H9 (cell line): ENCODE measurements at regions not wholly inside any gene's neighbourhood (a gene's known extent, or its start where the extent isn't known, plus 50 kb on each side); places are given as distances from the start of the nearest gene placed in this dataset.

Source experiments
- DNase-seq: peaks from one replicate; pipeline ENCODE4 v3.0.0-alpha.2; 2017
- H2AFZ ChIP-seq: one replicate; pipeline ENCODE4 v1.6.1; 2013; ENCODE audit warnings: mild to moderate bottlenecking, low read length, control low read depth, moderate library complexity
- H2AK5ac ChIP-seq: 2 replicates; pipeline ENCODE4 v1.6.1; 2013; ENCODE audit warnings: low read length, control low read depth, mixed read lengths; ENCODE audit not compliant: insufficient read length
- H2BK120ac ChIP-seq: one replicate; pipeline ENCODE4 v1.6.1; 2013; ENCODE audit warnings: low read depth, mild to moderate bottlenecking, low read length, control low read depth, inconsistent platforms; ENCODE audit not compliant: poor library complexity, severe bottlenecking
- H2BK12ac ChIP-seq: 2 replicates; pipeline ENCODE4 v1.6.1; 2013; ENCODE audit warnings: low read length, control low read depth, mixed read lengths, low read depth; ENCODE audit not compliant: insufficient read length
- H2BK15ac ChIP-seq: 2 replicates; pipeline ENCODE4 v1.6.1; 2013; ENCODE audit warnings: low read depth, low read length, control low read depth
- H2BK20ac ChIP-seq: one replicate; pipeline ENCODE4 v1.6.1; 2013; ENCODE audit warnings: low read depth, mild to moderate bottlenecking, low read length, control low read depth, inconsistent platforms; ENCODE audit not compliant: poor library complexity, severe bottlenecking
- H2BK5ac ChIP-seq: 2 replicates; pipeline ENCODE4 v1.6.1; 2013; ENCODE audit warnings: low read length, control low read depth, mixed read lengths; ENCODE audit not compliant: insufficient read length
- H3K14ac ChIP-seq: 2 replicates; pipeline ENCODE4 v1.6.1; 2013; ENCODE audit warnings: low read length, control low read depth; ENCODE audit not compliant: insufficient read depth
- H3K18ac ChIP-seq: 2 replicates; pipeline ENCODE4 v1.6.1; 2013; ENCODE audit warnings: low read depth, mild to moderate bottlenecking, mixed read lengths, low read length, control low read depth; ENCODE audit not compliant: insufficient read length
- H3K23ac ChIP-seq: 2 replicates; pipeline ENCODE4 v1.6.1; 2013; ENCODE audit warnings: low read length, control low read depth, mixed read lengths, low read depth; ENCODE audit not compliant: insufficient read length
- H3K23me2 ChIP-seq: 2 replicates; pipeline ENCODE4 v1.6.1; 2013; ENCODE audit warnings: low read depth, mild to moderate bottlenecking, mixed read lengths, low read length, control low read depth; ENCODE audit not compliant: insufficient read length, poor library complexity, severe bottlenecking
- H3K27ac ChIP-seq: 2 replicates; pipeline ENCODE4 v1.5.1; 2013; ENCODE audit warnings: low read length, control low read depth, mixed read lengths, low read depth; ENCODE audit not compliant: insufficient read length
- H3K27me3 ChIP-seq: 2 replicates; pipeline ENCODE4 v1.6.1; 2013; ENCODE audit warnings: low read length, control low read depth, inconsistent platforms; ENCODE audit not compliant: insufficient read depth
- H3K4ac ChIP-seq: 2 replicates; pipeline ENCODE4 v1.6.1; 2013; ENCODE audit warnings: low read depth, mild to moderate bottlenecking, control low read depth, inconsistent platforms, low read length, moderate library complexity
- H3K4me1 ChIP-seq: 2 replicates; pipeline ENCODE4 v1.6.1; 2013; ENCODE audit warnings: low read length, control low read depth, inconsistent platforms; ENCODE audit not compliant: insufficient read depth
- H3K4me2 ChIP-seq: 2 replicates; pipeline ENCODE4 v1.6.1; 2013; ENCODE audit warnings: low read length, control low read depth, mixed read lengths; ENCODE audit not compliant: insufficient read length, insufficient read depth
- H3K56ac ChIP-seq: 2 replicates; pipeline ENCODE4 v1.6.1; 2013; ENCODE audit warnings: low read depth, mild to moderate bottlenecking, mixed read lengths, low read length, control low read depth; ENCODE audit not compliant: insufficient read length
- H3K79me1 ChIP-seq: 2 replicates; pipeline ENCODE4 v1.6.1; 2013; ENCODE audit warnings: low read depth, mild to moderate bottlenecking, moderate library complexity, low read length, control low read depth, inconsistent platforms; ENCODE audit not compliant: insufficient read depth, poor library complexity, severe bottlenecking
- H3K79me2 ChIP-seq: 2 replicates; pipeline ENCODE4 v1.6.1; 2013; ENCODE audit warnings: low read length, control low read depth, inconsistent platforms; ENCODE audit not compliant: insufficient read depth
- H3K9ac ChIP-seq: 2 replicates; pipeline ENCODE4 v1.6.1; 2013; ENCODE audit warnings: low read length, control low read depth, mixed read lengths; ENCODE audit not compliant: insufficient read length; ENCODE audit errors: extremely low read depth
- H3K9me3 ChIP-seq: one replicate; pipeline ENCODE4 v1.6.1; 2013; ENCODE audit warnings: low read depth, low read length, inconsistent platforms; ENCODE audit not compliant: control insufficient read depth
- H3T11ph ChIP-seq: one replicate; pipeline ENCODE4 v1.6.1; 2013; ENCODE audit warnings: mild to moderate bottlenecking, low read length, control low read depth, inconsistent platforms
- H4K20me1 ChIP-seq: one replicate; pipeline ENCODE4 v1.6.1; 2013; ENCODE audit not compliant: control insufficient read depth, insufficient read length, insufficient read depth
- H4K5ac ChIP-seq: 2 replicates; pipeline ENCODE4 v1.6.1; 2013; ENCODE audit warnings: low read depth, mild to moderate bottlenecking, mixed read lengths, low read length, control low read depth; ENCODE audit not compliant: insufficient read length
- H4K8ac ChIP-seq: replicated peaks from 2 replicates; pipeline ENCODE4 v1.6.1; 2013; ENCODE audit warnings: low read length, control low read depth, mixed read lengths, low read depth; ENCODE audit not compliant: insufficient read length
- H4K91ac ChIP-seq: 2 replicates; pipeline ENCODE4 v1.6.1; 2013; ENCODE audit warnings: low read depth, mild to moderate bottlenecking, moderate library complexity, mixed read lengths, low read length, control low read depth; ENCODE audit not compliant: insufficient read length
- H3K27ac Mint-ChIP-seq, 3 experiments: 2 replicates in 2 of 3; 3 replicates in 1 of 3; pipeline ENCODE4 v1.8.0; 2020 to 2021; ENCODE audit warnings: mixed read lengths in 3 of 3, mild to moderate bottlenecking in 1 of 3, moderate library complexity in 1 of 3
- H3K27me3 Mint-ChIP-seq: 2 replicates; pipeline ENCODE4 v1.8.0; 2021; ENCODE audit warnings: low read depth, mild to moderate bottlenecking, moderate library complexity, mixed read lengths
- H3K36me3 Mint-ChIP-seq, 3 experiments: 2 replicates in 2 of 3; 3 replicates in 1 of 3; pipeline ENCODE4 v1.8.0; 2020 to 2021; ENCODE audit warnings: low read depth in 3 of 3, mixed read lengths in 3 of 3; ENCODE audit not compliant: insufficient read depth in 1 of 3
- H3K4me1 Mint-ChIP-seq, 2 experiments: 2 replicates each; pipeline ENCODE4 v1.8.0; 2020; ENCODE audit warnings: mixed read lengths in 2 of 2
- H3K4me3 Mint-ChIP-seq, 2 experiments: 2 replicates in 1 of 2; 3 replicates in 1 of 2; pipeline ENCODE4 v1.8.0; 2020 to 2021; ENCODE audit warnings: mild to moderate bottlenecking in 2 of 2, mixed read lengths in 2 of 2, moderate library complexity in 1 of 2
- H3K9me3 Mint-ChIP-seq, 2 experiments: 2 replicates in 1 of 2; 3 replicates in 1 of 2; pipeline ENCODE4 v1.8.0; 2020; ENCODE audit warnings: mild to moderate bottlenecking in 2 of 2, mixed read lengths in 2 of 2, moderate library complexity in 1 of 2
- WGBS: extraction: QIAGEN DNeasy Blood & Tissue Kit; methylation state at CpG from one replicate; pipeline ENCODE4 v1.1.7; 2013; ENCODE audit warnings: missing lambda C conversion rate, low lambda C conversion rate, mixed read lengths; ENCODE audit not compliant: insufficient read length; ENCODE audit errors: extremely low coverage; 5-methylcytosine and 5-hydroxymethylcytosine counted together
- TF ChIP-seq, protein P1 (sequence below): fragments of 200-600 bp; sonication (generic); conservative IDR thresholded peaks from 3 replicates; pipeline ENCODE4 v1.8.0; 2021; ENCODE audit warnings: antibody characterized with exemption, mild to moderate bottlenecking

DNA sequence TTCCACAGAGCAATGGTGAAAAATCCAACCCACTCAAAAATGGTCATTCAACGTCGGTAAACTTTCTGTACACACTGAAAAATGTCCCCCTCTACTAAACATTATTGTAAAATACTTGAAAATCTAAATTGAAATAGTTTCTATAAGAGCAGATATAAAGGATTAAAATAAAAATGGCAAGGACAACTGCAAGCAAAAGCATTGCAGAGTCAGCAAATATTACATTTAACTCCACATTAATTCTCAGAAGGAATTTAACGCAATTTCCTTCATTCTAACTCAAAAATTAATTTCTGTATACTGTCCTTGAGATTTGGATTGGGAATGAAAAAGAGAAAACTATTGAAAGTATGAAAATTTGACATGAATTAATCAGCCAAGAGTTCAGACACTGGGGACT lies 64.4 kb upstream of the SSBP2 start:
- no peak overlapping the region for H3K56ac ChIP-seq
- TF ChIP-seq, protein P1, sequence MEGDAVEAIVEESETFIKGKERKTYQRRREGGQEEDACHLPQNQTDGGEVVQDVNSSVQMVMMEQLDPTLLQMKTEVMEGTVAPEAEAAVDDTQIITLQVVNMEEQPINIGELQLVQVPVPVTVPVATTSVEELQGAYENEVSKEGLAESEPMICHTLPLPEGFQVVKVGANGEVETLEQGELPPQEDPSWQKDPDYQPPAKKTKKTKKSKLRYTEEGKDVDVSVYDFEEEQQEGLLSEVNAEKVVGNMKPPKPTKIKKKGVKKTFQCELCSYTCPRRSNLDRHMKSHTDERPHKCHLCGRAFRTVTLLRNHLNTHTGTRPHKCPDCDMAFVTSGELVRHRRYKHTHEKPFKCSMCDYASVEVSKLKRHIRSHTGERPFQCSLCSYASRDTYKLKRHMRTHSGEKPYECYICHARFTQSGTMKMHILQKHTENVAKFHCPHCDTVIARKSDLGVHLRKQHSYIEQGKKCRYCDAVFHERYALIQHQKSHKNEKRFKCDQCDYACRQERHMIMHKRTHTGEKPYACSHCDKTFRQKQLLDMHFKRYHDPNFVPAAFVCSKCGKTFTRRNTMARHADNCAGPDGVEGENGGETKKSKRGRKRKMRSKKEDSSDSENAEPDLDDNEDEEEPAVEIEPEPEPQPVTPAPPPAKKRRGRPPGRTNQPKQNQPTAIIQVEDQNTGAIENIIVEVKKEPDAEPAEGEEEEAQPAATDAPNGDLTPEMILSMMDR: no peak

More for the DNA sequence above, 64.4 kb upstream of the SSBP2 start:
- Mint-ChIP-seq H3K9me3 (no peaks in the 10 kb centered on the region), H3K36me3 (no peaks in the 10 kb centered on the region), H3K4me1 (peaks cover 0 to 3% of the 10 kb centered on the region in 2 experiments; a peak in 1 of 4 replicates), H3K4me3 (no peak overlapping the region), H3K27ac (no peak overlapping the region), H3K27me3 (peaks cover 3% of the 10 kb centered on the region; the same call in 1 of the 2 replicates)
- Histone ChIP-seq H3K79me1 (no peaks in the 10 kb centered on the region), H3K4me1 (no peaks in the 10 kb centered on the region; the same call in 1 of the 2 replicates), H3K27me3 (no peaks in the 10 kb centered on the region), H3K23ac (no peak overlapping the region), H3K4me2 (no peak overlapping the region), H2BK12ac (no peak overlapping the region), H3K4ac (no peak overlapping the region), H2BK20ac (no peak overlapping the region), H3K9me3 (no peaks in the 10 kb centered on the region), H3K23me2 (no peaks in the 10 kb centered on the region), H2BK120ac (no peak overlapping the region), H3K18ac (no peak overlapping the region), H3T11ph (no peak overlapping the region), H3K9ac (no peak overlapping the region), H3K27ac (no peak overlapping the region), H3K79me2 (no peaks in the 10 kb centered on the region), H3K14ac (no peak overlapping the region), H2BK5ac (no peak overlapping the region), H4K5ac (no peak overlapping the region), H2AK5ac (no peak overlapping the region), H4K20me1 (no peaks in the 10 kb centered on the region), H2BK15ac (no peak overlapping the region), H2AFZ (no peak overlapping the region), H4K91ac (no peak overlapping the region), H4K8ac (no peak overlapping the region)
- DNase-seq: no peak
- WGBS: no CpG with 5 or more reads among the region's 3 CpGs
